Karpas-422 (cell line): ENCODE measurements at regions not wholly inside any gene's neighbourhood (a gene's known extent, or its start where the extent isn't known, plus 50 kb on each side); places are given as distances from the start of the nearest gene placed in this dataset.

Experiments
- DNase-seq: peaks from one replicate; pipeline ENCODE4 v3.0.0-alpha.2; 2015
- H2AFZ ChIP-seq: fragments of 200-600 bp; sonication (generic); 2 replicates; pipeline ENCODE4 v1.6.1; 2014; ENCODE audit warnings: antibody characterized with exemption, low read length, mixed read lengths
- H3K27ac ChIP-seq: fragments of 200-600 bp; sonication (generic); 2 replicates; pipeline ENCODE4 v1.5.1; 2014; ENCODE audit warnings: mild to moderate bottlenecking, low read length, moderate library complexity
- H3K27me3 ChIP-seq: fragments of 200-600 bp; sonication (generic); 2 replicates; pipeline ENCODE4 v1.6.1; 2014; ENCODE audit warnings: low read length, mixed read lengths
- H3K36me3 ChIP-seq: fragments of 200-600 bp; sonication (generic); 2 replicates; pipeline ENCODE4 v1.6.1; 2014; ENCODE audit warnings: low read length, mixed read lengths; ENCODE audit not compliant: insufficient read depth
- H3K4me1 ChIP-seq: fragments of 200-600 bp; sonication (generic); 2 replicates; pipeline ENCODE4 v1.6.1; 2014; ENCODE audit warnings: mild to moderate bottlenecking, low read length, mixed read lengths
- H3K4me2 ChIP-seq: fragments of 200-600 bp; sonication (generic); 2 replicates; pipeline ENCODE4 v1.6.1; 2014; ENCODE audit warnings: low read length, low read depth, mild to moderate bottlenecking; ENCODE audit not compliant: poor library complexity, severe bottlenecking
- H3K4me3 ChIP-seq: fragments of 200-600 bp; sonication (generic); 2 replicates; pipeline ENCODE4 v1.5.1; 2014; ENCODE audit warnings: mild to moderate bottlenecking, antibody characterized with exemption, low read length, mixed read lengths
- H3K79me2 ChIP-seq: fragments of 200-600 bp; sonication (generic); 2 replicates; pipeline ENCODE4 v1.6.1; 2014; ENCODE audit warnings: mild to moderate bottlenecking, low read length, mixed read lengths
- H3K9ac ChIP-seq: fragments of 200-600 bp; sonication (generic); 2 replicates; pipeline ENCODE4 v1.6.0; 2014; ENCODE audit warnings: low read length
- H3K9me2 ChIP-seq: fragments of 200-600 bp; sonication (generic), shearing (Covaris generic); replicated peaks from 2 replicates; pipeline ENCODE4 v1.6.0; 2014; ENCODE audit warnings: mild to moderate bottlenecking, low read length, moderate library complexity; ENCODE audit not compliant: insufficient read depth
- H3K9me3 ChIP-seq: fragments of 300-700, 200-600 bp; sonication (generic); 2 replicates; pipeline ENCODE4 v1.6.1; 2014; ENCODE audit warnings: low read length, mixed read lengths
- H4K20me1 ChIP-seq: fragments of 200-600 bp; sonication (generic); 2 replicates; pipeline ENCODE4 v1.6.1; 2014; ENCODE audit warnings: mild to moderate bottlenecking, antibody characterized with exemption, low read length, low read depth; ENCODE audit not compliant: insufficient read depth

DNA sequence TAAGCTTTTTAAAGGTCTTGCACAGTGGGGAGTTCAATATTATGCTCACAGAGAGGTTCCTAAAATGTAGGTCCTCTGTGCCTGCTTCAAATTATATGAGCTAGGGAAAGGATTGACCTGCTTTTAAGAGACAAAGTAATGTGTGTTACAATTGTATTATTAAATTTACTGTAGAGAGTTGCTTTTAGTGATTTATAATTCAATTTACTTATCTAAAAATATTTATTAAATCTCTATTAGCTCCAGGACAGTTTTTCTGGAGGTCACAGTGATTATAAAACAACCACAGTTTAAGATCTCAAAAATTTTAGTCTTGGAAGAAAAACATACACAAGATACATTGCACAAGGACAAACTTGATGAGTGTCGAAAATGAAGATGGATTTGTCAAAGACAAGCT is 665.7 kb upstream of the ARPP21 start:
- no peaks in the 10 kb centered on the region for H3K27me3 ChIP-seq
- H3K36me3 ChIP-seq: no peaks in the 10 kb centered on the region
- H3K27ac ChIP-seq: no peak overlapping the region
- H3K4me3 ChIP-seq: no peak overlapping the region
- no peaks in the 10 kb centered on the region for H4K20me1 ChIP-seq
- H3K79me2 ChIP-seq: no peaks in the 10 kb centered on the region
- H3K9ac ChIP-seq: no peak overlapping the region
- peaks cover 3% of the 10 kb centered on the region; the same call in 1 of the 2 replicates for H3K9me3 ChIP-seq
- H3K4me2 ChIP-seq: no peak overlapping the region
- H3K4me1 ChIP-seq: no peaks in the 10 kb centered on the region
- H2AFZ ChIP-seq: no peak overlapping the region
- H3K9me2 ChIP-seq: no peaks in the 10 kb centered on the region
- no peak for DNase-seq

DNA sequence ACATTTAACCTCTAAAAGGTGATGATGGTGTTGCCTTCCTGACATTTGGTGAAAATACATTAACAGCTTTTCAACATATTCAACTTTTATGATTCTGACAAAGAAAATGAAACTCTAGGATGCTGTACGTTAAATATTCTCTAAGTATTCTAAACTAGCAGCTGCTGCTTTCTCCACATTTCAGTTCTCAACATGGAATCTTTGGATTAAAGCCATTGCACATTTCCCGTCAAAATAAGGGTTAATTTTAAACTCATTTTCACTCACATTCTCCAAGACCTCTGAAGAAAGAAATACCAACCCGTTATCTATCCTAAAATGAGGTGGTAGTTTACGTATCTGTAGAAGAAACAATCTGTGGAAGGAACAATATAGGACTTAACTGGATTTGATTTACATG is 655.7 kb upstream of the ARPP21 start:
- Histone ChIP-seq H3K27me3 (no peaks in the 10 kb centered on the region), H3K27ac (no peak overlapping the region), H3K4me1 (no peaks in the 10 kb centered on the region), H3K4me2 (no peak overlapping the region), H4K20me1 (no peaks in the 10 kb centered on the region), H2AFZ (no peak overlapping the region), H3K79me2 (no peaks in the 10 kb centered on the region), H3K9ac (no peak overlapping the region), H3K9me3 (no peaks in the 10 kb centered on the region), H3K9me2 (no peaks in the 10 kb centered on the region), H3K36me3 (no peaks in the 10 kb centered on the region), H3K4me3 (no peak overlapping the region)
- DNase-seq: no peak

DNA sequence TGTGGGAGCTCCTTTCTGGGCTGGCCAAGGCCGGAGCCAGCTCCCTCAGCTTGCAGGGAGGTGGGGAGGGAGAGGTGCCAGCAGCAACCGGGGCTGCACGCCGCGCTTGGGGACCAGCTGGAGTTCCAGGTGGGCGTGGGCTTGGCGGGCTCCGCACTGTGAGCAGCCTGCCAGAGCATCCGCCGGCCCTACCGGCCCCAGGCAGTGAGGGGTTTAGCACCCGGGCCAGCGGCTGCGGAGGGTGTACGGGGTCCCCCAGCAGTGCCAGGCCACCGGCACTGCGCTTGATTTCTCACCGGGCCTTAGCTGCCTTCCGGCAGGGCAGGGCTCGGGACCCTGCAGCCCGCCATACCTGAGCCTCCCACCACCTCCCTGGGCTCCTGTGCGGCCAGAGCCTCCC is 651.0 kb upstream of the ARPP21 start:
- no peak overlapping the region for H3K27ac ChIP-seq
- H3K36me3 ChIP-seq: no peaks in the 10 kb centered on the region
- H3K4me3 ChIP-seq: no peak overlapping the region
- no peaks in the 10 kb centered on the region for H3K27me3 ChIP-seq
- H3K9ac ChIP-seq: no peak overlapping the region
- H3K4me1 ChIP-seq: no peaks in the 10 kb centered on the region
- H2AFZ ChIP-seq: no peak overlapping the region
- no peak for DNase-seq
- no peak overlapping the region for H3K4me2 ChIP-seq
- no peaks in the 10 kb centered on the region for H4K20me1 ChIP-seq
- no peaks in the 10 kb centered on the region for H3K9me3 ChIP-seq
- no peaks in the 10 kb centered on the region for H3K79me2 ChIP-seq
- H3K9me2 ChIP-seq: no peaks in the 10 kb centered on the region

DNA sequence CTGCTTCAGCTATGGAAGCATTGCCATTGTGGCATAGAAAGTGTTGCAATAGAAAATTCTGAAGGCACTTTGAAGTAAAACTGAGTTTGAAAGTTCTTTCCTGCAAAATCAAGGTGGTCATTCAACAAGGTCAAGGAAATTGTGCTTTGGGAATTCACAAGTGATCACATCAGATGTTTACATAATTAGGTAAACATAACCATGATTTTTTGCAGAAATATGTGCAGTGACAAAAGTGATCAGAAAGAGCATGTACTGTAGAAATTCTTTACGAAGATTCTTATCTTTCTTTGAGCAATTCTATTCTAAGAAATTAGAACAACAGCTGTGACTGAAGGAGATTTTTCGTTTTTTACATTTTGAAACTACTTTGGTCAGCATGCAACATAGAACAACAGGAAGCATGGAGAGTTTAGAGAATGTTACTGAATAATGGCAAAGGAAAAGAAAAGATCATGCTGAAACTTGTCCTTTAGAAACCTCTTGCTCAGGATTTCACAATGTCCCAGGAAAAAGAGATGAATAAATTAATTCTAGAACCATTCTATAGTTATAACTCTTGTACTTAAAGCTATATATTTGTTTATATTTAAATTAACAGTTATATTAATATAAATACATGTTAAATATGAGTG is 643.4 kb upstream of the ARPP21 start:
- DNase-seq: no peak
- Histone ChIP-seq H3K4me2 (no peak overlapping the region), H3K4me3 (no peak overlapping the region), H3K27ac (no peak overlapping the region), H4K20me1 (no peaks in the 10 kb centered on the region), H3K9me3 (no peaks in the 10 kb centered on the region), H3K9me2 (no peaks in the 10 kb centered on the region), H3K36me3 (no peaks in the 10 kb centered on the region), H3K4me1 (no peaks in the 10 kb centered on the region), H3K9ac (no peak overlapping the region), H3K79me2 (no peaks in the 10 kb centered on the region), H2AFZ (no peak overlapping the region), H3K27me3 (no peaks in the 10 kb centered on the region)

DNA sequence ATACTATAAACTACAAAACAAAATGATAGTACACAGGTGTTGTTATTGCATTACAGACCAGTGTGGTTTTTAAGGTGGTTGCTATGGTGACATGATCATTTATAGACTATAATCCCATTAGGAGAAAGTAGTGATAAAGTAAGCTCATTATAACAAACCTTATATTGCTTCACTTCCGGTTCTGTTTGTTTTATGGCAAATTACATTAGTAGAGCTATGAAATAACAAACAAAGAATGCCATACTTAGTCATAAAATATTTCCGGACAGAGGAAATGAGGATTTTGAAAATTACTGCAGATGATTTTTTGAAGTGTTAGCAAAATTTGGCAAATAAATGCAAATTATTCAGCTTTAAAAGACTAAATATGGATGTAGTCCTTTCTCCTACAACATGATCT is 640.4 kb upstream of the ARPP21 start:
- Histone ChIP-seq H3K4me1 (no peaks in the 10 kb centered on the region), H2AFZ (no peak overlapping the region), H3K36me3 (no peaks in the 10 kb centered on the region), H3K79me2 (no peaks in the 10 kb centered on the region), H4K20me1 (no peaks in the 10 kb centered on the region), H3K9me2 (no peaks in the 10 kb centered on the region), H3K9me3 (no peaks in the 10 kb centered on the region; the same call in 1 of the 2 replicates), H3K4me2 (no peak overlapping the region), H3K27me3 (no peaks in the 10 kb centered on the region), H3K9ac (no peak overlapping the region), H3K27ac (no peak overlapping the region), H3K4me3 (no peak overlapping the region)
- DNase-seq: no peak

DNA sequence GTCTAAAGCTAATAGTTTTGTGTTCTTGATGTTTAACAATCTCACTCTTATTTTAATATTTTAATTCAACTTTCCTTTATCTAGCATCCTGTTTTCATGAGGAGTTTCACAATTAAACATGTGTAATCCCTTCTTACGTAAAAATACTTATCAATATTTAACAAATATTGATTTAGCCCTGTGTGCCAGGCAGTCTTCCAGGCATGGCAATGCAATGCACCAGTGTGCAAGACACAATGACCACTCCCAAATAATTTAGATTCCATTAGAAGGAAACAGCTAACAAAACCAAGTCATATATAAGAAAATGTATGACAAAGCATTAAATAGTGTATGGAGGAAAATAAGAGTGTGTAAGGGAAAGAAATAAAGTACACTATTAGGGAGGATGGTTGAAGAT is 627.1 kb upstream of the ARPP21 start:
- H2AFZ ChIP-seq: no peak overlapping the region
- H3K36me3 ChIP-seq: no peaks in the 10 kb centered on the region
- H3K27me3 ChIP-seq: no peaks in the 10 kb centered on the region
- H3K9me3 ChIP-seq: no peaks in the 10 kb centered on the region
- H3K79me2 ChIP-seq: no peaks in the 10 kb centered on the region
- DNase-seq: no peak
- no peaks in the 10 kb centered on the region for H3K4me1 ChIP-seq
- H3K9ac ChIP-seq: no peak overlapping the region
- H3K27ac ChIP-seq: no peak overlapping the region
- H3K4me2 ChIP-seq: no peak overlapping the region
- H3K9me2 ChIP-seq: no peaks in the 10 kb centered on the region
- H3K4me3 ChIP-seq: no peak overlapping the region
- H4K20me1 ChIP-seq: no peaks in the 10 kb centered on the region

DNA sequence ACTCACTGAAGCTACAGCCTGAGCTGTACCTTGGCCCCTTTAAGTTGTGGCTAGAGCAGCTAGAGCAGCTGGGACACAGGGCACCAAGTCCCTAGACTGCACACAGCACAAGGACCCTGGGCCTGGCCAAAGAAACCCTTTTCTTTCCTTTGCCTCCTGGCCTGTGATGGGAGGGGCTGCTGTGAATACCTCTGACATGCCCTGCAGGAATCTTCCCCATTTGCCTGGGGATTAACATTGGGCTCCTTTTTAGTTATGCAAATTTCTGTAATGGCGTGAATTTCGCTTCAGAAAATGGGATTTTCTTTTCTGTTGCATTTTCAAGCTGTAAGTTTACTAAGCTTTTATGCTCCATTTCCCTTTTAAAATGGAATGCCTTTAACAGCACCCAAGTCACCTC is 611.2 kb upstream of the ARPP21 start:
- Histone ChIP-seq H3K27me3 (no peaks in the 10 kb centered on the region), H2AFZ (no peak overlapping the region), H3K4me1 (no peaks in the 10 kb centered on the region), H3K9me3 (peaks cover 3% of the 10 kb centered on the region; the same call in 1 of the 2 replicates), H3K79me2 (no peaks in the 10 kb centered on the region), H3K27ac (no peak overlapping the region), H3K9ac (no peak overlapping the region), H3K9me2 (no peaks in the 10 kb centered on the region), H4K20me1 (no peaks in the 10 kb centered on the region), H3K4me3 (no peak overlapping the region), H3K4me2 (no peak overlapping the region), H3K36me3 (no peaks in the 10 kb centered on the region)
- no peak for DNase-seq

DNA sequence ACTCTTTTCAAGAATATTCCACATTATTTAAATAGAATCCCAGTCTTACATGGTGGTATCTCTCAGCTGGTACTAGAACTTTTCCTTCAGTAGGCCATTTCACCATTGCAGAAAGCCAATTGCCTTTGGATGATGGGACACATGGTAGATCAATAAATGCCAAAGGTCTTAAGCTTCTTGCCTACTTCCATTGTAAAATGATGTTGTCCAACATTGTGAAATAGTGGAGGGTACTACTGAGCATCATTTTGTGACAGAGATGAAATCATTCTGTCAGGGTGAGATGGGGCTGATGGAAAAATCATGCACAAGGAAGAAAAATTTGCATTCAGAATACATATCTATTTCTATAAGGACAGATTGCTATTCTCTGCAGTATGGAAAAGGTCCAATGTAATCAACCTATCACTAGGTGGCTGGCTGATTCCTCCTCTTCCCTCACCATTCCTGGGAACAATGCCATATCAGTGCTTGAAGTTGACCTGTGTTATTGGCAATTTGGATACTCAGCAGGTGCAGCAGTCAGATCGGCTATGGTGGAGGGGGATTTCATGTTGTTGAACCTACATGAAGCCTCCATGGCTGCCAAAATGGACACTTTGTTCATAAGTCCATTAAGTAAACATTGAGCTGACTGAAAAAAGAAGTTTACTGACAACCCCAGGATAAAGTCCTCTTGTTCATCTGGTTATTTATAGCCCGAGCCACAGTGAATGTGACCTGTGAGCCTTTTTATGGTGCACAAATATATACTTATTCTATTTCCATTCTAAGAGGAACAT is 596.9 kb upstream of the ARPP21 start:
- H4K20me1 ChIP-seq: no peaks in the 10 kb centered on the region
- H3K4me2 ChIP-seq: no peak overlapping the region
- H3K4me1 ChIP-seq: no peaks in the 10 kb centered on the region
- no peaks in the 10 kb centered on the region for H3K9me3 ChIP-seq
- no peaks in the 10 kb centered on the region for H3K27me3 ChIP-seq
- no peak overlapping the region for H3K27ac ChIP-seq
- no peak for DNase-seq
- H3K36me3 ChIP-seq: no peaks in the 10 kb centered on the region
- no peaks in the 10 kb centered on the region for H3K79me2 ChIP-seq
- H3K4me3 ChIP-seq: no peak overlapping the region
- no peaks in the 10 kb centered on the region for H3K9me2 ChIP-seq
- no peak overlapping the region for H2AFZ ChIP-seq
- no peak overlapping the region for H3K9ac ChIP-seq
